NCI-H187 treated with DMSO at 0.1 percent for 48 hours (cell line): ENCODE measurements at regions not wholly inside any gene's neighbourhood (a gene's known extent, or its start where the extent isn't known, plus 50 kb on each side); places are given as distances from the start of the nearest gene placed in this dataset.
"Not testable (repeated sequence)": the region's sequence is repeated elsewhere in the genome, so short reads cannot be mapped to it uniquely, and the experiment has no call there.

Source experiments
- DNase-seq: peaks from one replicate; lab custom pipeline; 2025; lab: John Stamatoyannopoulos, UW

GRCh38 chr5:164119806-164120447 is 614.5 kb downstream of the MAT2B start:
- DNase-seq: no peak

DNA sequence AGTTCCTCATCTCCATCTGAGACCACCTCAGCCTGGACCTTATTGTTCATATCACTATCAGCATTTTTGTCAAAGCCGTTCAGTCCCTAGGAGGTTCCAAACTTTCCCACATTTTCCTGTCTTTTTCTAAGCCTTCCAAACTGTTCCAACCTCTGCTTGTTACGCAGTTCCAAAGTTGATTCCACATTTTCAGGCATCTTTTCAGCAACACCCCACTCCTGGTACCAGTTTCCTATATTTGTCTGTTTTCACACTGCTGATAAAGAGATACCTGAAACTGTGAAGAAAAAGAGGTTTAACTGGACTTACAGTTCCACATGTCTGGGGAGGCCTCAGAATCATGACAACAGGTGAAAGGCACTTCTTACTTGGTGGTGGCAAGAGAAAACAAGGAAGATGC is 622.1 kb downstream of the MAT2B start:
- DNase-seq: no peak

DNA sequence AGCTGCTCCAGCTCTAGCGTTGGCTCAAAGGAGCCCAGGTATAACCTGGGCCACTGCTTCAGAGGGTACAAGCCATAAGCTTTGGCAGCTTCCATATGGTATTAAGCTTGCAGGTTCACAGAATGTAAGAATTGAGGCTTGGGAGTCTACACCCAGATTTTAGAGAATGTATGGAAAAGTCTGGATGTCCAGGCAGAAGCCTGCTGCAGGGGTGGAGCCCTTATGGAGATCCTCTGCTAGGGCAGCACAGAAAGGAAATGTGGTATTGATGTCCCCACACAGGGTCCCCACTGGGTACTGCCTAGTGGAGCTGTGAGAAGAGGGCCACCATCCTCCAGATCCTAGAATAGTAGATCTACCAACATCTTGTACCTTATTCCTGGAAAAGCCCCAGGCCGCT is 626.9 kb downstream of the MAT2B start:
- DNase-seq: no peak

DNA sequence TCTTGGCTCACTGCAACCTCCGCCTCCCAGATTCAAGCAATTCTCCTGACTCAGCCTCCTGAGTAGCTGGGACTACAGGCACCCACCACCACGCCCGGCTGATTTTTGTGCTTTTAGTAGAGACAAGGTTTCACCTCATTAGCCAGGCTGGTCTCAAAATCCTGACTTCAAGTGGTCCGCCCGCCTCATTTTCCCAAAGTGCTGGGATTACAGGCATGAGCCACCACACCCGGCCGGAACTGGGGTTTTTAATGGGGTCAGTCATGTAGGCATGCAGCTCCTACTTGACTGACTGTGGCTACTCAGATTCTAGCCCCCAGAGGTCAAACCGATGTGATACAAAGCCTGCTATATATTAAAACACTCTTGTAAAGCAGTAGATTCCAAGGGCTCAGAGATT is 631.7 kb downstream of the MAT2B start:
- no peak for DNase-seq

GRCh38 chr5:164139423-164139822 is 634.0 kb downstream of the MAT2B start:
- DNase-seq: no peak

DNA sequence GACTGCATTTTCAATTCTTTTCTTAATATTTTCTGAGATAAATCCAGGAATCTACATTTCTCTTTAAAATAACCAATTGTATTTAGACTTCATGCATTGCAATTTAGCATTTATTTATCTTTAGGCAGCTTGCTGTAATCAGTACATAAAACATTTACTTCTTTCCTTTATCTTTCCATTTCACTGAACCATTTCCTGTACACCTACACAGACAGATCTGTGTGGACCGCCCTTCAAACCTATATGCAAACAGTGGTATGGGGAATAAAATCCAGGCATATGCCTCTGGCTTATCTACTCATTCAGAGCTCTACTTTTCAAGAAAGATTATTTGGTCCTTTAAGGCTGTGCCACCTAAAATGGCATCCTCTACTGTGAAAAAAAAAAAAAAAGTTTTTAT is 640.0 kb downstream of the MAT2B start:
- no peak for DNase-seq

GRCh38 chr5:164146223-164146622 is 640.8 kb downstream of the MAT2B start:
- DNase-seq: no peak

GRCh38 chr5:164148292-164148691 is 642.9 kb downstream of the MAT2B start:
- DNase-seq: no peak

- not testable (repeated sequence) for DNase-seq
These were observed 647.1 kb downstream of the MAT2B start for GRCh38 chr5:164152539-164152938.

- DNase-seq: no peak
These were observed 648.2 kb downstream of the MAT2B start for GRCh38 chr5:164153469-164154172.

DNA sequence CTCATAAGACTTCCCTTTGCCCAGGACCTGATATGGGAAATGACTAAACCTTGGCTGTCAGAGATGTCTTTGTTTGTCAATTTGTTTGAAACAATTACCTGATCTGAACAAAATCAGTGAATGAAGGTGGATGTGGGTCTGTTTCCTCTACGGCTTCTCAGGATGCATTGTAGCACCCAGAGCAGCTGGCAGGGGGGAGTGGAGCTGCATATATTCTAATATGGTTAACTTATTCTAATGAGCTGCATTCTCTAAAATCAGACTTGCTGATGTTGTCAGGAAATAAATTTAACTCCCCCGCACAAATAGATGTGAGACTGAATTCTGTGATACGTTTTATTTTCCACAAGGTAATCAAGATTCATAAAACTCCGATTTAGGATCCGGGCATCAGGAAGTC is 665.4 kb downstream of the MAT2B start:
- no peak for DNase-seq

- DNase-seq: no peak
These were observed 669.7 kb downstream of the MAT2B start for GRCh38 chr5:164175083-164175482.

DNA sequence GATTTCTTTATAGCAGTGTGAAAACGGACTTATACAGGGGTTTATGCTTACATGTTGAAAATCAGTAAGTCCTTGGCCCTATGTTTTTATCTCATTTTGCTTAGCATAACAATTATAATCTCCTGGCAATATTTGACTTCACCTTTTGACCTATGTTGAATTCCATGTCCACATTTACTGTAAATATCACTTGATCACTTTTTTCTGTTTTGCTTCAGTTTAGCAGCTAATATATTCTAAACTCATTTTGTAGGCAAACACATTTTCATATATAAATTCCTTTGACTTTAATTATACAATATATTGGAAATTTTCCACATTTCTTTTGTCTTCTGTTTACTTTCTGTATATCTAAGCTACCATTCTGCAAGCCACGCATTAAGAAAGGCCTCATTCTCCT is 674.0 kb downstream of the MAT2B start:
- no peak for DNase-seq

DNA sequence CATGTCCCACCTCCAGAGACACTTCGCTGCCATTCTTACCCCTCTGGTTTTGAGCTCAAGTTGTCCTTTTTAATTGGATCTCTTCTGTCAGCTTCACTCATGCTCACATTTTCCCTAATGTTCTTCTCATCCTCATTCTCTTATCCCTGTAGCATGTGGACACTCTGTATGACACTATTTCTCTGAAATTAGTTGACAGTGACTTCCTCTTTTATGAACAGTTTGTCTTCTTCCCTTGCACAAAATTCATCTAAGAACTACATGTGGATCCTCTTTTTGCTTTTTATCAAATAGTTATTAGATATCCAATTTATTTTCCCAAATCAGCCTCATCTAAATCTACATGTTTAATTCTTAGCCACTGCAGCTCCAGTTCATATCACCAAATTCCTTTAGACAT is 676.2 kb downstream of the MAT2B start:
- no peak for DNase-seq

DNA sequence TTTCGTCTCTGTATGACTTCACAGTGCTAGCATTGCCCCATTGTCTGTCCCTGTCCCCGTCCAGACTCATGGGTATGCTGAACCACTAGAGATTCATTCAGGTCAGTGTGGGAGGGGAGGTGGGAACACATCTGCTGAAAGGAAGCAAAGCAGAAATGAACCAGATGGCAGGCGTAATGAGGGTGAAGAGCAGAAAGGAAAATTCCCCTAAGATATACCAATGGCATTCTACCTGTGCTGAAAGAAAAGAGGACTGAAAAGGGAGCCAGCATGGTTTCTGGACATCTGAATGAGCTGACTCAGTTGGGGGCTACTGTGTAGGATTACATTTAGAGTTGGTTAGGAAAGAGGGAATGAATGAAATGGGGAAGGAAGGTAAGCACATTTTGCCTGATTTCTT is 678.7 kb downstream of the MAT2B start:
- no peak for DNase-seq

DNA sequence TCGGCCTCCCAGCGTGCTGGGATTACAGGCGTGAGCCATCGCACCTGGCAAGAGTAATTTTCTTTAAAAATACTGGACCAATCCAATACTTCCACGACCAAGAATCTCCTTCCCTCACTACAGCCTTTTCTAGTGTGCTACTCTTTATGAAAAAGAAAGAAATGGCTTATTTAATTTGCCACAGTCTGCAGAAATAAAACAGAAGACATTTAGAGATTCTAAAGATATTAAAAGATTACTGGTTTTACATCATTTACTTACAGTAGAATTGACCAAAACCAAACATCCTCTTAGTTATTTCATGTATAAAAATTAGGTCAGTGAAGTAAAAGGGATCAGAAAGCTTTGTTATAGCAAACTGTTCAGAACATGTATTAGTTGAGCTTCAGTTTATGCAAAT is 679.6 kb downstream of the MAT2B start:
- no peak for DNase-seq

GRCh38 chr5:164186550-164186949 is 681.1 kb downstream of the MAT2B start:
- DNase-seq: no peak

- DNase-seq: no peak
These were observed 682.4 kb downstream of the MAT2B start for GRCh38 chr5:164187785-164188184.

DNA sequence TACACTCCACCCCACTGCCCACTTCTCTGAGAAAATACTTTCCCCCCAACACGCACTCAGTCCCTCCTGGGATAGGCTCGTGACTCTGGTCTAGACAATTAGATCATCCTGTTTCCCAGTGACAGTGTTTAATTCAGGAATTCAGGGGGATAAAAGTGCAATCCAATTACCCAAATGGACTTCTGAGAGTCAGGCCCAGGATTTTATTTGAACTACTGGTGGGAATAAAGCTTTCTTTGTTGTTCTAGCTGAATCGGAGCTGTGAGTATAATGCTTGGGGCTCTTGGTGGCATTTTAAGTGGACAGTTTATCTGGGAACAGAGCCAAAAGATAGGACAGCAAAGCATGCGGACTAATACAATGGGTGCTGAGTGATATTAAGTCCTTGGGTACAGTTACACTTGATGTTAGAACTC is 683.3 kb downstream of the MAT2B start:
- DNase-seq: no peak

GRCh38 chr5:164191240-164191639 is 685.8 kb downstream of the MAT2B start:
- DNase-seq: no peak

DNA sequence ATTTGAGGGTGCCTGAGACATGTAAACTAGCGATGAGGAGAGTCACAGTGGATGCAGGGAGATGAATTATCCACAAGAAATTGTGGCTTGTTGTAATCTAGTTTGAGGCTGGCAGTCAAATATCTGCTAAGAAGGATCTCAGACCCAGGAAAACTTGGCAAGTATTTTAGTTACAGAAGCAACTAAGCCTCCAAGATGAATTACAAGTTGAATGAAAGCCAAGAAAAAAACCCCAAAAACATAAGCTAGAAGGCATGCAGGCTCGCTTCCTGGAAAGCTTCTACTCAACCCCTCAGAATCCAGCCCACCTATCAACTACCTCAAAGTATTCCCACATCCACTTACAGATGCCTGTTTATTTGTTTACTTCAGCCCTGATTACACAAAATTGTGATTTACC is 696.9 kb downstream of the MAT2B start:
- DNase-seq: no peak

GRCh38 chr5:164203581-164204225 is 698.3 kb downstream of the MAT2B start:
- DNase-seq: no peak

DNA sequence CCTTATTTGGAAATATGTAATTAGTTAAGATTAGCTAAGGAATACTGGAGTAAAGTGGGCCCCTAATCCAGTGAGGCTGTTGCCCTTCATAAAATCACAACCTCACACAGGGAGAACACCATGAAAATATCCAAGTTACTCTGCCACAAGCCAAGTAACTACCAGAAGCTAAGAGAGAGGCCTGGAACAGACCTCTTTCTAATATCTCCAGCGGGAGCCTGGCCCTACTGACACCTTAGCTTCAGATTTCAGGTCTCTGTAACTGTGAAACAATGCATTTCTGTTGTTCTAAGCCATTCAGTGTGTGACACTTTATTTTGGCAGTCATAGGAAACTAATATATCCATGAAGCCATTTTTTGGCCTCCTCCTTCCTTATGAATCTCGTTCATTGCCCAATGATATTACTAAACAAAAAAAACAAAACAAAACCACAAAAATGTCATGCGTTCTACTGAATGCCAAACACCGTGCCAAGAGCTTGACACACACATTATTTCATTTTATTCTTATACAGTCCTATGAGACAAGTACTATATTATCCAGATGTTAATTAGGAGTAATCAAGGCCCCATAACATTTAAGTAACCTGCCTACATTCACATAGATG is 699.0 kb downstream of the MAT2B start:
- DNase-seq: no peak
